ENCODE measurements at regions not wholly inside any gene's neighbourhood (a gene's known extent, or its start where the extent isn't known, plus 50 kb on each side); places are given as distances from the start of the nearest gene placed in this dataset.

DNA sequence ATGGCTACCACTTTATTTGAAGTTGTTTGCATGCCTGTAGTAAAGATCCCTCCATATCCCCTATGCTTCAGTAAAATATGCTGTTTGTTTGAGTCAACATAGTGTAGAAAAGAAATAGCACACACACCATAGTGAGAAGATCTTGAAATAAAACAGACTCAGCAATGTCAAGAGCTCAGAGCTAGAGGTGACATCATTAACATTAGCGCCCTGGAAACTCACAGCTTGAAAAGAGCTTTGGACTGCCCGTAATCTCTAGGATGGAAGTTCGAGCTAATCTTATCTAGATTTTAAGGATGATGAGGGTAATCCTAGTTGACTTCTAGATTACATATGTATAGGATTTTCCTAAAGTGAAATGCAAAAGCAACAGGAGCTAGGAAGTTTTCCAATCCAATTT is 275.6 kb downstream of the SMARCA1 start:
- Mint-ChIP-seq H3K4me3 (no peak overlapping the region), H3K27me3 (no peaks in the 10 kb centered on the region), H3K4me1 (no peaks in the 10 kb centered on the region), H3K36me3 (no peaks in the 10 kb centered on the region), H3K27ac (no peak overlapping the region), H3K9me3 (peaks cover 0 to 20% (median 2%) of the 10 kb centered on the region in 9 donors)
- POLR2A ChIA-PET, result no interaction called here
- DNase-seq (no peak), ATAC-seq (no peak)

DNA sequence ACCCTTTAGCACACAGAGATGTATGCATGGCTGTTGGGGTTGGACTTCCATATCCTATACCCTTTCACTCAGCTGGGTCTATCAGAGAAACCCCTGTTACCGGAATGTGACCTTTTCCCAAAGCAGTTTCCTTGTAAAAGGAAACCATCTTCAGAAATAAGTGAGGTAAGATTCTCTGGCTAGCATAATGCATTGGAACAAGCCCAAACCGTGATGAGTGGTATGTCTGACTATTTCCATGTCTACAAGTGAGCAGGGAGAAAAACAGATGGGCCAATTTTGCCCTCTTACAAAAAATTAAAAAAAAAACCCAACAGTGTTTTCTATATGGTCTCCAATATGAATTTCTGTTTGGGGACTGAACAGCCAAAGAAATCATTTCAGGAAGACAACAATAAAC is 283.9 kb downstream of the SMARCA1 start:
- Mint-ChIP-seq H3K27me3 (peaks cover 0 to 5% (median 2%) of the 10 kb centered on the region in 5 donors), H3K36me3 (no peaks in the 10 kb centered on the region), H3K9me3 (peaks cover 0 to 17% (median 2%) of the 10 kb centered on the region in 9 donors), H3K27ac (no peak overlapping the region), H3K4me3 (no peak overlapping the region), H3K4me1 (no peaks in the 10 kb centered on the region)
- no peak for DNase-seq
- ATAC-seq, result no peak
- POLR2A ChIA-PET, result no interaction called here

DNA sequence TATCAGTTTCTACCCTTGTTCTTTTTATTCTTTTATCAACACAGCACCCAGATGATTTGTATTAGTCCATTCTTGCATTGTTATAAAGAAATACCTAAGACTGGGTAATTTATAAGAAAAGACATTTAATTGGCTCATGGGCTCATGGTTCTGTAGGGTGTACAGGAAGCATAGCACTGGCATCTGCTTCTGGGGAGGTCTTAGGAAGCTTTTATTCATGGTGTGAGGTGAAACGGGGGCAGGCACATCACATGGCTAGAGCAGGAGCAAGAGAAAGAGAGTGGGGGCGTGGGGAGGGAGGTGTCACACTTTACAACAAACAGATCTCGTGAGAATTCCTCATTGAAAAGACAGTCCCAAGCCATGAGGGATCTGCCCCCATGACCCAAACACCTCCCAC is 285.3 kb downstream of the SMARCA1 start:
- no peak for ATAC-seq

DNA sequence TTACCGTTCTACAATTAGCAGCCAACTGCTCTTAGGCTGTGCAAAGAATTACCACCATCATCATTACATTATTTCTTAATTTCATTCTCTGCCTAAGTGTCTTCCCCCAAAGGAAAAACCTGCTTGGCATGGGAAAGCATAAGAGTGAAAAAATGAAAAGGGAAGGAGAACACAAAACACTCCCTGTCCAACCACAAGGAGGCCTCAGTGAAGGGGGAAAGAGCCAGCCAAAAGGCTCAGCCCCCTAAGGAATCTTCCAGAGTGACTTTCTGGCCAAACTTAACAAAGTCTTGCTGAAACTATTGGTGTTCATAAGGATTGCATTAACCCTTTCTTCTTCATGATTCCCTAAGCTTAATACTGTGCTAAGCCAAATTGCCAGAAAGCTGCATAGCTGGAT is 287.4 kb downstream of the SMARCA1 start:
- Mint-ChIP-seq H3K4me1 (no peaks in the 10 kb centered on the region), H3K36me3 (no peaks in the 10 kb centered on the region), H3K27me3 (peaks cover 0 to 5% (median 2%) of the 10 kb centered on the region in 5 donors), H3K27ac (no peak overlapping the region), H3K4me3 (no peak overlapping the region), H3K9me3 (peaks cover 0 to 5% (median 0%) of the 10 kb centered on the region in 9 donors)
- POLR2A ChIA-PET, result no interaction called here
- no peak for DNase-seq
- no peak for ATAC-seq

More for the DNA sequence above, 285.3 kb downstream of the SMARCA1 start:
- no peak for DNase-seq
- no peaks in the 10 kb centered on the region for H3K36me3 Mint-ChIP-seq
- H3K4me1 Mint-ChIP-seq, result no peaks in the 10 kb centered on the region
- H3K4me3 Mint-ChIP-seq, result no peak overlapping the region
- H3K27me3 Mint-ChIP-seq, result peaks cover 0 to 5% (median 2%) of the 10 kb centered on the region in 5 donors
- POLR2A ChIA-PET, result no interaction called here
- no peak overlapping the region for H3K27ac Mint-ChIP-seq
- H3K9me3 Mint-ChIP-seq, result peaks cover 0 to 8% (median 1%) of the 10 kb centered on the region in 9 donors

DNA sequence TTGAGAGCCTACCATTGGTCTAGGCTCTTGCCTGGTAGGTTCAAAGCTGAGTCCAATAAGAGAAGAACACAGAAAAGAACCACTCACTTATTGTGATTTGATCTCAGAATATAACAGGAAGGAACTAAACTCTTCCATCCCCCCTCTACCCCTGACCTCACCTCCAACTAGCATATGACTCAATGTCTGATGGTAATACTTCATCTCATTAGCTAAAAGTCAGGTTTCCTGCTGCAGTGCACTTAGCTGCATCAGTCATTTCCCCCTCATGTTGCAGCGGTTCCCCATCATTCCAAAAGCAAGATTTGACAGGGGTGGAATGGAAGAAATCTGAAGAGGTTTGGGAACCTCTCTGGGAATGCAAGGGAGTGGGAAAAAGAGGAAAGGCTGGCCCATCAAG is 289.5 kb downstream of the SMARCA1 start:
- H3K4me1 Mint-ChIP-seq, result no peaks in the 10 kb centered on the region
- no peaks in the 10 kb centered on the region for H3K36me3 Mint-ChIP-seq
- peaks cover 0 to 5% (median 2%) of the 10 kb centered on the region in 5 donors for H3K27me3 Mint-ChIP-seq
- H3K9me3 Mint-ChIP-seq, result peaks cover 0 to 5% (median 0%) of the 10 kb centered on the region in 9 donors
- H3K27ac Mint-ChIP-seq, result no peak overlapping the region
- H3K4me3 Mint-ChIP-seq, result no peak overlapping the region
- ATAC-seq (no peak), DNase-seq (no peak)
- POLR2A ChIA-PET, result interaction anchor here (0.5 kb wide), 1 partner anchor 53 kb away, joined by 5 read pairs; no protein-coding TSS in a partner anchor

DNA sequence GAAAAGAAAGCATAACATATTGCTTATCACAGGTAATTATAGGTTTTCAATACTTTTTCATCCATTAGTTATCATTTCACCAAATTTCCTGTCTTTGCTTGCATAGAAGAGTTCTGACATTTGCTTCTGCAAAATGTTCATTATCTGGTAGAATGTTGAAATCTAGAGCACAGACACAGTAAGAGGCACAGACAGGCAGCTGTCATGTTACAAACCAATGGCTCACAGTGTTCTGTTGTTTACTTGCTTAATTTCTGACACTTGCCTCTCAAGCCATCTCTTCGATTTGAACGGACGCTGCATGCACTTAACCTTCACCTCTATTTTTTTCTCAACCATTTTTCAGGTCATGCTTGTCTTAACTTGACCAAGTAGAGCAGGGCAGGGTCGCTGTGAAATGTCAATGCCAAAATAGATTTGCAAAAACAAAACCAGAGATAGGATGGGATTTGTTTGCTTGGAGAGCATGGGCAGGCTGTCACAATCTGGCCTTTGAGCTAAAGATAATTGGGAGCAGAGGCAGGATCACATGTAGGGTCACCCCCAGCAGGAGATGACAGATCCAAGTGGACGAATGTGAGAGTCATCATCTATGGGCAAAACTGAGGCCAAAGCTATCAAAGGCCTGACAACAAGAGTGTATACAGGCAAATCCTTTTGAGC is 292.3 kb downstream of the SMARCA1 start:
- Mint-ChIP-seq H3K36me3 (no peaks in the 10 kb centered on the region), H3K27me3 (no peaks in the 10 kb centered on the region), H3K27ac (peak overlapping the region in 1 of 10 donors; percentile 24), H3K4me1 (no peaks in the 10 kb centered on the region), H3K9me3 (peaks cover 0 to 1% (median 0%) of the 10 kb centered on the region in 9 donors), H3K4me3 (no peak overlapping the region)
- DNase-seq (no peak), ATAC-seq (no peak)
- POLR2A ChIA-PET, result no interaction called here

DNA sequence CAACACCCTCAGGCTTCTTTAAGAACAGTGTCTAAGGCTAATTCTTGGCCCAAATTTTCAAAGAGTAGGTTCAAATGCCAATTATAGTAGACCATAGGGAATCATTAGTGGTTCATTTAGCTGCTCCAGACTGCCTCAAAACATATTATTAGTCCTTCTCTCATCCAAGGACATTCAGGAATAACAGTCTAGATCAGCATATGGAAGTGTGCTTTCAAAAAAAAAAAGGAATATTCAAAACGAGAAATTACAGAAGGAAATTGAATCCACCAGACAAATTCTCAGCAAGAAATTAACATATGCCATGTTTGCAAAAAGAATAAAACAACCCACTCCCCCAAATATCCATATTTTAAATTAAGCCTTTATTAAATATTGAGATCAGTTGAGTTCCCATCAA is 293.1 kb downstream of the SMARCA1 start:
- Mint-ChIP-seq H3K27me3 (no peaks in the 10 kb centered on the region), H3K27ac (no peak overlapping the region), H3K4me1 (no peaks in the 10 kb centered on the region), H3K9me3 (peaks cover 0 to 1% (median 0%) of the 10 kb centered on the region in 9 donors), H3K4me3 (no peak overlapping the region), H3K36me3 (no peaks in the 10 kb centered on the region)
- POLR2A ChIA-PET, result no interaction called here
- ATAC-seq (no peak), DNase-seq (no peak)

DNA sequence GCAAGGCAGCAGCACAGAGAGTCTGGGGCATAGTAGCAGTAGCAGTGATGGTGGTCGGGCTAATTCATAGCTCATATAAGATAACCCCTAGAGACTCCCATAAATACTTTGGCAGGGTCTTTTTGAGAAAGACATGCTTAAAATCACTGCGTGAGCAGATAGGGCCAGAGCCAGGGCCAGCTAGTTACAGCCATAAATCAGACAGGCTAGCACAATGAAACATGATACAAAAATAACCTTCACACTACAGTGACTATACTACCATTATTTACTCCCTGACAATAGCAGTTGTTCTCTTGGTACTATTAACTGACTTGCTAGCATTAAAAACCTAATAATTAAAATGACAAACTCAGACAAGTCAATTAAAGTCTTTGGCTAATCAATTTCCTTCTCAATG is 295.9 kb downstream of the SMARCA1 start:
- Mint-ChIP-seq H3K9me3 (no peaks in the 10 kb centered on the region), H3K27ac (no peak overlapping the region), H3K4me1 (no peaks in the 10 kb centered on the region), H3K4me3 (no peak overlapping the region), H3K27me3 (no peaks in the 10 kb centered on the region), H3K36me3 (no peaks in the 10 kb centered on the region)
- POLR2A ChIA-PET, result no interaction called here
- no peak for DNase-seq
- no peak for ATAC-seq

DNA sequence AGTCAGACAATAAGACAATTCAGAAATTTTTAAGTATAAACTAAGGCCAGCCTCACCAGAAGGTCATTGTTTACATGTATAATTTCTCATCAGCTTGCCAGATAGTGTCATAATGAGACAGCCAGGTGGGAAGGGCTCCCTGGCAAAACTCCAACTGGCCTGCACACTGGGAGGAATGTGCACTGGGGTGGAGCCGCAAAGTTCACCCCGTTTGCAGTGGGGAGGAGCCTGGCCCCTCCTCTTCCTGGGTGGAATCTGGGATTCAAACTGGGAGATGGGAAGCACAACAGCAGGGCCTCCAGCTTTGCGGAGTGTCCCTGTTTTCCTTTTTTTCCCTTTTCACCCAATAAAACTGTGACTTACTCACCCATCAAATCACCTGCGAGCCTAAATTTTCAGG is 329.9 kb downstream of the SMARCA1 start:
- Mint-ChIP-seq H3K27me3 (no peaks in the 10 kb centered on the region), H3K36me3 (no peaks in the 10 kb centered on the region), H3K4me1 (no peaks in the 10 kb centered on the region), H3K27ac (no peak overlapping the region), H3K4me3 (no peak overlapping the region), H3K9me3 (no peaks in the 10 kb centered on the region)
- no peak for DNase-seq
- ATAC-seq, result no peak
- POLR2A ChIA-PET, result no interaction called here

DNA sequence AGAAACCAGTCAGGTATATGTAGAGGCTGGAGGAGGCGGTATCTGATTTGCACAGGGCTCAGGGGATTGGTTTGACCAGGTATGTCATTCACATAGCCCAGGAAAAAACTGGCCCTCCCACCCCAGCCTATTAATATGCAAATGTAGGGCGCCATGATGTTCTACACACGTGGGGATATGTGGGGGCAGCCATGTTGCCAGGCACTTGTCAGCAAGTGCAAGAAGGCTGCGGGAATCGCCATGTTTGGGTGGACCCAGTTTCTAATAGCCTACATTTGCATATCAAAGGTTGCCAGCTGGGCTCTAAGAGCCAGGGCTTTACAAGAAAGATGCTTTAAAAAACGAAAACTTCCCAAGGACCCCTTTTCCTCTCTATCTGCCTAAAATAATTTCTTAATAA is 335.1 kb downstream of the SMARCA1 start:
- Mint-ChIP-seq H3K9me3 (peaks cover 0 to 10% (median 0%) of the 10 kb centered on the region in 9 donors), H3K4me3 (no peak overlapping the region), H3K27me3 (peaks cover 0 to 3% (median 0%) of the 10 kb centered on the region in 5 donors), H3K36me3 (no peaks in the 10 kb centered on the region), H3K27ac (no peak overlapping the region), H3K4me1 (no peaks in the 10 kb centered on the region)
- POLR2A ChIA-PET, result no interaction called here
- DNase-seq, result no peak
- ATAC-seq, result no peak

DNA sequence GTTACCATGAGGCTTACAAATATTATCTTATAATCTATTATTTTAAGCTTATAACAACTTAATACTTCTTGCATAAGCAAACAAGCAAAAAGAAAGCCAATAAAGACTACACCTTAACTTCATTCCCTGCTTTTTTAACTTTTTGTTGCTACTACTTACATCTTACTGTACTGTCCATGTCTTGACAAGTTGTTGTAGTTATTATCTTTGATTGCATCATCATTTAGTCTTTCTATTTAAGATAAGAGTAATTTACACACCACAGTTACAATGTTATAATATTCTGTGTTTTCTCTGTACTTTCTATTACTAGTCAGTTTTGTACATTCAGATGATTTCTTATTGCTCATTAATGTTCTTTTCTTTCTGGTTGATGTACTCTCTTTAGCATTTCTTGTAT is 346.6 kb downstream of the SMARCA1 start:
- ATAC-seq (no peak), DNase-seq (no peak)
- no peaks in the 10 kb centered on the region for H3K4me1 Mint-ChIP-seq
- H3K27ac Mint-ChIP-seq, result no peak overlapping the region
- H3K4me3 Mint-ChIP-seq, result no peak overlapping the region
- peaks cover 0 to 11% (median 3%) of the 10 kb centered on the region in 9 donors for H3K9me3 Mint-ChIP-seq
- peaks cover 0 to 4% (median 0%) of the 10 kb centered on the region in 3 donors for H3K36me3 Mint-ChIP-seq
- peaks cover 0 to 3% (median 0%) of the 10 kb centered on the region in 5 donors for H3K27me3 Mint-ChIP-seq
- POLR2A ChIA-PET, result no interaction called here

DNA sequence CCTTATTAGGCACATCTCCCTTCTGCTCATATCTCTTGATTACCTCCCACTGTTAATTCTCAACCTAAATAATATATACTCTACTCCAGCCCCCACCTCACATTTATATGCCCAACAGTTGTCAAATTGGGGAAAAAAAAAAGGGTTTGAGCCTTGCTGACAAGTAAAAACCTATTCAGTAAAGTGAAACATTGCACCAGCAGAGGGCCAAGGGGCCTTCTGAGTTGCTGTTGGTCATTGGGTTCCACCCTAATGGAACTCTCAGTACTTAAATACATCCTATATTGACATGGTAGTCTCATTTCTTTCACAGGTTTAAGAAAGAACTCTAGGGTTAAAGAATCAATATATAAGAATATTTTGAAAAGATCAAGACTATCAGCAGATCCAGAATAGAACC is 362.2 kb downstream of the SMARCA1 start:
- ATAC-seq, result no peak
- H3K27me3 Mint-ChIP-seq, result peaks cover 0 to 3% (median 0%) of the 10 kb centered on the region in 5 donors
- no peak for DNase-seq
- POLR2A ChIA-PET, result no interaction called here
- no peak overlapping the region for H3K4me3 Mint-ChIP-seq
- H3K9me3 Mint-ChIP-seq, result peaks cover 0 to 10% (median 0%) of the 10 kb centered on the region in 9 donors
- no peak overlapping the region for H3K27ac Mint-ChIP-seq
- H3K36me3 Mint-ChIP-seq, result no peaks in the 10 kb centered on the region
- no peaks in the 10 kb centered on the region for H3K4me1 Mint-ChIP-seq

DNA sequence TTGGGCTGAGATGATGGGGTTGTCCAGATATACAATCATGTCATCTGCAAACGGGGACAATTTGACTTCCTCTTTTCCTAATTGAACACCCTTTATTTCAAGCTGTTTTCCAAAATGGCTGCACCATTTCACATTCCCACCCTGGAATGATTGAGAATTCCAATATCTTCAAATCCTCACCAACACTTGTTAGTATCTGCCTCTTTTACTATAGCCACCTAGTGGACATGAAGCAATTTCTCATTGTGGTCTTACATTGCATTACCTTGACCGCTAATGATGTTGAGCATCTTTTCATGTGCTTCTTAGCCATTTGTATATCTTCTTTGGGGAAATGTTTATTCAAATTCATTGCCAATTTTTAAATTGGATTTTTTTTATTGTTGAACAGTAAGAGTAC is 364.8 kb downstream of the SMARCA1 start:
- peaks cover 0 to 10% (median 0%) of the 10 kb centered on the region in 9 donors for H3K9me3 Mint-ChIP-seq
- POLR2A ChIA-PET, result no interaction called here
- ATAC-seq, result no peak
- H3K27ac Mint-ChIP-seq, result no peak overlapping the region
- no peaks in the 10 kb centered on the region for H3K36me3 Mint-ChIP-seq
- peaks cover 0 to 3% (median 0%) of the 10 kb centered on the region in 5 donors for H3K27me3 Mint-ChIP-seq
- no peaks in the 10 kb centered on the region for H3K4me1 Mint-ChIP-seq
- DNase-seq, result no peak
- H3K4me3 Mint-ChIP-seq, result no peak overlapping the region

DNA sequence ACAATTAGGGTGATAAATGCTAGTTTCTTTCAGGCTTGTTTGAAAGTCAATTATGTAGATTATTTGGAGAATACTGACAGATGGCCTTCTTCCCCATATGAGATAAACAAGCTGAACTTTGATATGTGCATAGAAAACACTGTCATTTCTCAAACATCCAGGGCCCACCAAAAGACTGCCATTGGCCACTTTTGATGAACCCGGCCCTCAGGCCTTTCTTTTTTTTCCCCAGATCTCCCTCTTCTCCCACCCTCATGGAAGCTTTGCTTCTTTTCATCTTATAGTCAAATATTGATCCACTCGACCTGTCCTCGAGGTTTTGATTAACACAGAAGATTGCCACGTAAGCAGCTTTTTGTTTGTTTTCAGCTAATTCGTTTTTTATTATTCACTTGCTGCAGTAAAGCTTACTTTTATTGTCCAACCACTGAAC is 377.4 kb downstream of the SMARCA1 start:
- Mint-ChIP-seq H3K27me3 (peaks cover 0 to 2% (median 0%) of the 10 kb centered on the region in 5 donors), H3K27ac (no peak overlapping the region), H3K4me3 (no peak overlapping the region), H3K36me3 (no peaks in the 10 kb centered on the region), H3K4me1 (no peaks in the 10 kb centered on the region), H3K9me3 (no peaks in the 10 kb centered on the region)
- ATAC-seq (no peak), DNase-seq (no peak)
- POLR2A ChIA-PET, result no interaction called here
